Fibroblast of villous mesenchyme (primary cell): ENCODE measurements at regions not wholly inside any gene's neighbourhood (a gene's known extent, or its start where the extent isn't known, plus 50 kb on each side); places are given as distances from the start of the nearest gene placed in this dataset.

Experiments
- DNase-seq: peaks from one replicate; pipeline ENCODE4 v3.0.0-alpha.2; 2010; ENCODE audit warnings: low read depth
- H3K4me3 ChIP-seq: 2 replicates; pipeline ENCODE4 v1.5.1; 2011; ENCODE audit warnings: low read depth, mild to moderate bottlenecking, low read length
- CTCF ChIP-seq: IDR thresholded peaks from 2 replicates; pipeline ENCODE4 v1.5.1; 2012; ENCODE audit warnings: low read depth, mild to moderate bottlenecking, low read length; ENCODE audit not compliant: insufficient read depth

- DNase-seq = no peak
- TF ChIP-seq CTCF = no peak
- no peak overlapping the region for H3K4me3 ChIP-seq
These were observed 260.7 kb upstream of the CSF3R start for GRCh38 chr1:36743286-36744005.

GRCh38 chr1:36741066-36741465, 258.4 kb upstream of the CSF3R start:
- no peak overlapping the region for H3K4me3 ChIP-seq
- no peak for TF ChIP-seq CTCF
- no peak for DNase-seq

GRCh38 chr1:36740446-36740845, 257.7 kb upstream of the CSF3R start:
- no peak for DNase-seq
- no peak overlapping the region for H3K4me3 ChIP-seq
- no peak for TF ChIP-seq CTCF

GRCh38 chr1:36739703-36740289, 257.1 kb upstream of the CSF3R start:
- DNase-seq = no peak
- H3K4me3 ChIP-seq = no peak overlapping the region
- TF ChIP-seq CTCF = no peak

- DNase-seq = no peak
- no peak for TF ChIP-seq CTCF
These were observed 255.5 kb upstream of the CSF3R start for GRCh38 chr1:36738245-36738644.

GRCh38 chr1:36737767-36738166, 255.1 kb upstream of the CSF3R start:
- H3K4me3 ChIP-seq = no peak overlapping the region
- DNase-seq = no peak
- no peak for TF ChIP-seq CTCF

More at GRCh38 chr1:36738245-36738644, 255.5 kb upstream of the CSF3R start:
- no peak overlapping the region for H3K4me3 ChIP-seq
